ENCODE measurements at regions not wholly inside any gene's neighbourhood (a gene's known extent, or its start where the extent isn't known, plus 50 kb on each side); places are given as distances from the start of the nearest gene placed in this dataset.
A peak's percentile ranks its signal among the peaks of the same experiment; 100 is the strongest.

- no peaks in the 10 kb centered on the region for H3K36me3 ChIP-seq (replicated peaks in 1 of 2)
- 69 to 79% (median 72%) methylated on average over 6 of the region's 6 CpGs for WGBS, 4 donors
- TF ChIP-seq, protein P1, sequence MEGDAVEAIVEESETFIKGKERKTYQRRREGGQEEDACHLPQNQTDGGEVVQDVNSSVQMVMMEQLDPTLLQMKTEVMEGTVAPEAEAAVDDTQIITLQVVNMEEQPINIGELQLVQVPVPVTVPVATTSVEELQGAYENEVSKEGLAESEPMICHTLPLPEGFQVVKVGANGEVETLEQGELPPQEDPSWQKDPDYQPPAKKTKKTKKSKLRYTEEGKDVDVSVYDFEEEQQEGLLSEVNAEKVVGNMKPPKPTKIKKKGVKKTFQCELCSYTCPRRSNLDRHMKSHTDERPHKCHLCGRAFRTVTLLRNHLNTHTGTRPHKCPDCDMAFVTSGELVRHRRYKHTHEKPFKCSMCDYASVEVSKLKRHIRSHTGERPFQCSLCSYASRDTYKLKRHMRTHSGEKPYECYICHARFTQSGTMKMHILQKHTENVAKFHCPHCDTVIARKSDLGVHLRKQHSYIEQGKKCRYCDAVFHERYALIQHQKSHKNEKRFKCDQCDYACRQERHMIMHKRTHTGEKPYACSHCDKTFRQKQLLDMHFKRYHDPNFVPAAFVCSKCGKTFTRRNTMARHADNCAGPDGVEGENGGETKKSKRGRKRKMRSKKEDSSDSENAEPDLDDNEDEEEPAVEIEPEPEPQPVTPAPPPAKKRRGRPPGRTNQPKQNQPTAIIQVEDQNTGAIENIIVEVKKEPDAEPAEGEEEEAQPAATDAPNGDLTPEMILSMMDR (IDR thresholded peaks at IDR 0.05), result no peak
- no peak for TF ChIP-seq POLR2A (IDR thresholded peaks at IDR 0.05)
- no peak overlapping the region for H3K4me3 ChIP-seq
- H3K4me1 ChIP-seq (replicated peaks in 1 of 2), result no peaks in the 10 kb centered on the region
- H3K9me3 ChIP-seq (replicated peaks in 1 of 3), result no peaks in the 10 kb centered on the region
- no peak for DNase-seq
- intact Hi-C loops (cut with DNase I), result no loop called here
- H3K27me3 ChIP-seq, result no peaks in the 10 kb centered on the region
- no peak overlapping the region for H3K27ac ChIP-seq
Observed at GRCh38 chr2:147679955-147680531, 164.8 kb upstream of the ACVR2A start.

GRCh38 chr2:147679191-147679954, 165.5 kb upstream of the ACVR2A start:
- no peak for DNase-seq
- H3K4me1 ChIP-seq (replicated peaks in 1 of 2), result no peaks in the 10 kb centered on the region
- intact Hi-C loops (cut with DNase I), result no loop called here
- WGBS, 4 donors, result 72 to 78% (median 76%) methylated on average over 3 of the region's 3 CpGs
- H3K27ac ChIP-seq, result no peak overlapping the region
- H3K9me3 ChIP-seq (replicated peaks in 1 of 3), result no peaks in the 10 kb centered on the region
- H3K4me3 ChIP-seq, result no peak overlapping the region
- H3K36me3 ChIP-seq (replicated peaks in 1 of 2), result no peaks in the 10 kb centered on the region
- TF ChIP-seq POLR2A (IDR thresholded peaks at IDR 0.05), result no peak
- TF ChIP-seq, protein P1 (IDR thresholded peaks at IDR 0.05), result no peak
- no peaks in the 10 kb centered on the region for H3K27me3 ChIP-seq

GRCh38 chr2:147665105-147665504, 179.7 kb upstream of the ACVR2A start:
- DNase-seq, result peak in 3 of 7 donors; percentile 13 to 46 (median 14)
- WGBS, 4 donors, result 50 to 65% (median 52%) methylated on average over 2 of the region's 2 CpGs
- TF ChIP-seq POLR2A (IDR thresholded peaks at IDR 0.05), result no peak
- TF ChIP-seq, protein P1 (IDR thresholded peaks at IDR 0.05), result no peak
- no peak overlapping the region for H3K27ac ChIP-seq
- H3K4me1 ChIP-seq (replicated peaks in 1 of 2), result no peaks in the 10 kb centered on the region
- no peaks in the 10 kb centered on the region for H3K9me3 ChIP-seq (replicated peaks in 1 of 3)
- intact Hi-C loops (cut with DNase I), result no loop called here
- no peaks in the 10 kb centered on the region for H3K27me3 ChIP-seq
- H3K4me3 ChIP-seq, result no peak overlapping the region
- H3K36me3 ChIP-seq (replicated peaks in 1 of 2), result no peaks in the 10 kb centered on the region

DNA sequence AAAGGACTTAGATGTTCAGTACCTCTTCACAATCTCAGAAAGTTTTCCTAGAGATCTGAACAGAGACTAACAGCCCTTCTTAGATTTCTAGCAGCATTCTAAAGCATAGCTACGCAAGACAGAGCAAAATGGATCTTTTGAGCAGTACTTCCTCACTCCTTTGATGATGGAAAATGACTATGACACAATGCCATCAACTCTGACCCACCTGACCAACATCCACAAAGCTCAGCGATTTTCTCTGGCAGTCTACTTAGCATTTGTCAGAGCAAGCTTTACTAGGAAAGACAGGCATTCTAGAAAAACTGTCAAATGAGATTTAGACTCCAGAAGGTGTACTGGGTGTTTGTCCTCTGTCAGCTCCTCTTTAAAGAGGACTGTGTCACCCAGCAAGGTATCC, 180.9 kb upstream of the ACVR2A start:
- no peak overlapping the region for H3K27ac ChIP-seq
- no peaks in the 10 kb centered on the region for H3K4me1 ChIP-seq (replicated peaks in 1 of 2)
- H3K36me3 ChIP-seq (replicated peaks in 1 of 2), result no peaks in the 10 kb centered on the region
- H3K9me3 ChIP-seq (replicated peaks in 1 of 3), result no peaks in the 10 kb centered on the region
- WGBS, 4 donors, result 57 to 71% (median 67%) methylated on average over 2 of the region's 2 CpGs
- H3K4me3 ChIP-seq, result no peak overlapping the region
- TF ChIP-seq, protein P1 (IDR thresholded peaks at IDR 0.05), result no peak
- TF ChIP-seq POLR2A (IDR thresholded peaks at IDR 0.05), result no peak
- H3K27me3 ChIP-seq, result no peaks in the 10 kb centered on the region
- DNase-seq, result no peak
- intact Hi-C loops (cut with DNase I), result no loop called here
